OCI-LY1 (cell line): ENCODE measurements at regions not wholly inside any gene's neighbourhood (a gene's known extent, or its start where the extent isn't known, plus 50 kb on each side); places are given as distances from the start of the nearest gene placed in this dataset.

Experiments
- EZH2 ChIP-seq: fragments of 200-600 bp; sonication (generic), shearing (Covaris generic); IDR thresholded peaks from 2 replicates; pipeline ENCODE4 v1.8.0; 2017; ENCODE audit warnings: borderline replicate concordance, mixed run types, mild to moderate bottlenecking, antibody characterized with exemption, low read length, moderate library complexity, mixed read lengths
- TF ChIP-seq, protein P1 (sequence below): fragments of 200-600 bp; sonication (generic), shearing (Covaris generic); IDR thresholded peaks from 2 replicates; pipeline ENCODE4 v1.5.1; 2017; ENCODE audit warnings: mild to moderate bottlenecking, antibody characterized with exemption, low read length, moderate library complexity, mixed read lengths

- TF ChIP-seq, protein P1, sequence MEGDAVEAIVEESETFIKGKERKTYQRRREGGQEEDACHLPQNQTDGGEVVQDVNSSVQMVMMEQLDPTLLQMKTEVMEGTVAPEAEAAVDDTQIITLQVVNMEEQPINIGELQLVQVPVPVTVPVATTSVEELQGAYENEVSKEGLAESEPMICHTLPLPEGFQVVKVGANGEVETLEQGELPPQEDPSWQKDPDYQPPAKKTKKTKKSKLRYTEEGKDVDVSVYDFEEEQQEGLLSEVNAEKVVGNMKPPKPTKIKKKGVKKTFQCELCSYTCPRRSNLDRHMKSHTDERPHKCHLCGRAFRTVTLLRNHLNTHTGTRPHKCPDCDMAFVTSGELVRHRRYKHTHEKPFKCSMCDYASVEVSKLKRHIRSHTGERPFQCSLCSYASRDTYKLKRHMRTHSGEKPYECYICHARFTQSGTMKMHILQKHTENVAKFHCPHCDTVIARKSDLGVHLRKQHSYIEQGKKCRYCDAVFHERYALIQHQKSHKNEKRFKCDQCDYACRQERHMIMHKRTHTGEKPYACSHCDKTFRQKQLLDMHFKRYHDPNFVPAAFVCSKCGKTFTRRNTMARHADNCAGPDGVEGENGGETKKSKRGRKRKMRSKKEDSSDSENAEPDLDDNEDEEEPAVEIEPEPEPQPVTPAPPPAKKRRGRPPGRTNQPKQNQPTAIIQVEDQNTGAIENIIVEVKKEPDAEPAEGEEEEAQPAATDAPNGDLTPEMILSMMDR, result no peak
- no peak for TF ChIP-seq EZH2
These were observed 350.3 kb upstream of the FAM98A start for GRCh38 chr2:33949371-33949770.
